RWPE1 (cell line): ENCODE measurements at regions not wholly inside any gene's neighbourhood (a gene's known extent, or its start where the extent isn't known, plus 50 kb on each side); places are given as distances from the start of the nearest gene placed in this dataset.

Experiments
- CTCF ChIA-PET: fragments of 350-600 bp; sonication (Branson Sonifier 250); formaldehyde crosslinking; extraction: SDS; loops from one replicate; lab custom pipeline; 2021; lab: Yijun Ruan, JAX
- POLR2A ChIA-PET: fragments of 400-600 bp; formaldehyde crosslinking; extraction: SDS; loops from one replicate; lab custom pipeline; 2020; ENCODE audit warnings: antibody characterized with exemption; ENCODE audit not compliant: low non-redundant PET; lab: Yijun Ruan, JAX
- DNase-seq: peaks from one replicate; pipeline ENCODE4 v3.0.0; 2012; ENCODE audit warnings: low spot score
- H3K27ac ChIP-seq: fragments of 450-650 bp; 2 replicates; pipeline ENCODE4 v1.5.1; 2017
- CTCF ChIP-seq: fragments of 450-650 bp; conservative IDR thresholded peaks from 2 replicates; pipeline ENCODE4 v1.5.1; 2017; ENCODE audit warnings: low read depth, mild to moderate bottlenecking

GRCh38 chr20:62553136-62553837 is 77.5 kb upstream of the GATA5 start:
- CTCF ChIA-PET = interaction anchor here (0.6 to 1.0 kb wide), 5 partner anchors 12 to 143 kb away, joined by 3 to 5 read pairs (median 3); no protein-coding TSS in a partner anchor
- POLR2A ChIA-PET = no interaction called here
- DNase-seq = no peak
- no peak for TF ChIP-seq CTCF
- no peak overlapping the region for H3K27ac ChIP-seq

GRCh38 chr20:62553838-62554161 is 78.0 kb upstream of the GATA5 start:
- ChIA-PET CTCF (interaction anchor here (0.6 to 1.0 kb wide), 4 partner anchors 28 to 144 kb away, joined by 3 to 5 read pairs (median 4); no protein-coding TSS in a partner anchor), POLR2A (no interaction called here)
- no peak for DNase-seq
- TF ChIP-seq CTCF = no peak
- H3K27ac ChIP-seq = no peak overlapping the region

- TF ChIP-seq CTCF = no peak
- CTCF ChIA-PET = interaction anchor here (0.6 to 1.1 kb wide), 3 partner anchors 10 to 144 kb away, joined by 3 to 5 read pairs (median 4); no protein-coding TSS in a partner anchor
- H3K27ac ChIP-seq = no peak overlapping the region
- POLR2A ChIA-PET = no interaction called here
- no peak for DNase-seq
Observed at GRCh38 chr20:62554214-62554897, 78.6 kb upstream of the GATA5 start.

GRCh38 chr20:62554898-62555641 is 79.3 kb upstream of the GATA5 start:
- no peak for DNase-seq
- H3K27ac ChIP-seq = no peak overlapping the region
- POLR2A ChIA-PET = no interaction called here
- TF ChIP-seq CTCF = no peak
- CTCF ChIA-PET = interaction anchor here (1.1 kb wide), 1 partner anchor 11 kb away, joined by 4 read pairs; no protein-coding TSS in a partner anchor

- ChIA-PET CTCF (interaction anchor here (0.7 to 1.7 kb wide), 3 partner anchors 9 to 128 kb away, joined by 3 to 5 read pairs (median 4); partner anchors contain the start of gene RBBP8NL), POLR2A (interaction anchor here (0.6 kb wide), 1 partner anchor 91 kb away, joined by 3 read pairs; no protein-coding TSS in a partner anchor)
- H3K27ac ChIP-seq = no peak overlapping the region
- TF ChIP-seq CTCF = no peak
- no peak for DNase-seq
Observed at GRCh38 chr20:62555642-62556420, 80.0 kb upstream of the GATA5 start.
